Endometrial microvascular endothelial cells (primary cell): ENCODE measurements at regions not wholly inside any gene's neighbourhood (a gene's known extent, or its start where the extent isn't known, plus 50 kb on each side); places are given as distances from the start of the nearest gene placed in this dataset.
"Not testable (repeated sequence)": the region's sequence is repeated elsewhere in the genome, so short reads cannot be mapped to it uniquely, and the experiment has no call there.

ENCODE experiments used
- in situ Hi-C: cut with HindIII; loops from 2 replicates; pipeline ENCODE4 v1.10.0; 2017; ENCODE audit warnings: low sequenced_read_pairs, low pct_unique_long_range_greater_than_20kb; ENCODE audit errors: inconsistent ontology term

GRCh38 chr5:114070093-114070722, 291.7 kb upstream of the KCNN2 start:
- in situ Hi-C loops, result no loop called here

- in situ Hi-C loops, result no loop called here
Measured at GRCh38 chr5:114089259-114089658, 272.6 kb upstream of the KCNN2 start.

DNA sequence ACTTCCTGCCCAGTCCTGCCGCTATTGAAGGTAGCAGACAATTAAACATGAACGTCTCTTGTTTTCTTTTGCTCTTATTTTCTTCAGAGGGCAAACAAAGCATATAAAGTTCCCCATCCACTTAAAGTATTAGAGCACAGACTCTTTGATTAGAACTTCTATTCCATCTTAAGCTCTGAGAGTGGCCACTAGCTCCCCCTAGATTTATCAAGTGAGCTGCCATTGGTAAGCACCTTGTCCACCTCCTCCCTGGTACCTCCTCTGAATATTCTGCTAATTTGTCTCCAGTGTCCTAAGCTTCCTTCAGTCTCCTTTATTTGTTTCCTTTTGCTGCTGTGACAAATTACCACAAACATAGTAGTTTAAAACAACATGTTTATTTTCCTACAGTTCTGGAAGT, 264.3 kb upstream of the KCNN2 start:
- in situ Hi-C loops, result no loop called here

GRCh38 chr5:114099161-114099560, 262.7 kb upstream of the KCNN2 start:
- in situ Hi-C loops, result no loop called here

DNA sequence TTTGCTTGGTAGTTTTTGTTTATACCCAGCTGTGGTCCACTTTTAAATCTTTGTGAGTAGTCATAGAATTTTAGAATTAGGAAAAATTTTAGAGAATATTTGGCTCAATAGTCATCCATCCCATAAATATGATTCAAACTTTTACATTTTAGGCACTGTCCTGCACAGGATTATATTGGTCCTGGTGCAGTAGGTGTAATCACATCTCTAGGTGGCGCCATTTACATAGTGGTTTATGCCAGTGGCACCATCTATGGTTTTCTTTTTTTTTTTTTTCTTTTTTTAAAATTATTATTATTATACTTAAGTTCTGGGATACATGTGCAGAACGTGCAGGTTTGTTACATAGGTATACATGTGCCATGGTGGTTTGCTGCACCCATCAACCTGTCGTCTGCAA, 260.7 kb upstream of the KCNN2 start:
- in situ Hi-C loops, result no loop called here

GRCh38 chr5:114113604-114114003, 248.3 kb upstream of the KCNN2 start:
- in situ Hi-C loops, result no loop called here

DNA sequence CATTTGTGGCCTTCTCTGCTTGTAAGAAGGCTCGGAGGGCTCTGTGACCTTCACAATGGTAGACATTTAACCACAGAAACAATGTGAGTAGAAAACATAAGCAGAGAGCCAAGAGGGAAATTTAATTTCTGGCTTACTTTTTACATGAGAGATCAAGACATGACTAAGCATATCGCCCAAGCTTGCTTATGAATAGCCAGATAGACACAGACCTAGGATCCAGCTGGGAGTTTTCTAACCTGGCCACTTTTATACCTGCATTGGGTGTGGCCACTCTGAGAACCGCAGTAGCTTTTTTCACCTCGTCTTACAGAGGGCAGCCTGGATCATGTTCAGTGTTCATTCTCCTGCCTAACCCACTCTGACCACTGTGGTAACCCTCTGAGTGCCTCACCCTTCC, 244.9 kb upstream of the KCNN2 start:
- in situ Hi-C loops, result no loop called here

DNA sequence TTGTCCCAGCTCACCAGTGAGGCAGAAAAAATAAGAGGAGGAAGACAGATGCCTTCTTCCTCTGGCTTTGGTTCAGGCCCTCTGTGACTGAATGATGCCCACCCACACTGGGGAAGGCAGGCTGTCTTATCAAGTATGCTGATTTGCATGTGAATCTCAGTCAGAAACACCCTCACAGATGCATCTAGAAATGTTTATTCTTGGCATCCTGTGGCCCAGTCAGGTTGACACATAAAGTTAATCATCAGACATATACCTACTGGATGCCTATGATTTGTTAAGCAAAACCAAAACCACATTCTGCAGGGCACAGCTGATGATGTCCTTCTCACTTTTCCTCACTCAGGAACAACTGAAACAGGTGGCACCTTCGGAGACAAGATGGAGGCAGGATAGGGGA, 243.4 kb upstream of the KCNN2 start:
- in situ Hi-C loops, result no loop called here

DNA sequence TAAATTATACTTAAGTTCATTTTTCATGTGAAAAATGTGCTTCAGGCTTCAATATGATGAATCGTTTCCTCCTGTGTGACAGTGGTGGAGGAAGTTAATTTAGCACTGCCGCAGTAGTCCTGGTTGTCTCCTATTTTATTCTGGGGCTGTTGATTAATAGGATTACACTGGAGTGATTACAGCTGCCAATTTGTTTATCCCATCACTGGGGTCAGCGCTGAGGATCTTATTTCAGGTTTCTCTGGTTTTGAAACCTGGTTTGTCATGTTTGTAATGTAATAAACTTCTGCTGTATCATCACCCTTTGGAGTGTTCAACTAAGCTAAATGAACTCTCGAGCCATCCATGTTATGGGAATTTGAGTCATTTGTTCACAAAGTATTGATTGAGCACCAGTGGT, 241.7 kb upstream of the KCNN2 start:
- in situ Hi-C loops, result no loop called here

- in situ Hi-C loops, result no loop called here
Measured at GRCh38 chr5:114122852-114123251, 239.0 kb upstream of the KCNN2 start.

DNA sequence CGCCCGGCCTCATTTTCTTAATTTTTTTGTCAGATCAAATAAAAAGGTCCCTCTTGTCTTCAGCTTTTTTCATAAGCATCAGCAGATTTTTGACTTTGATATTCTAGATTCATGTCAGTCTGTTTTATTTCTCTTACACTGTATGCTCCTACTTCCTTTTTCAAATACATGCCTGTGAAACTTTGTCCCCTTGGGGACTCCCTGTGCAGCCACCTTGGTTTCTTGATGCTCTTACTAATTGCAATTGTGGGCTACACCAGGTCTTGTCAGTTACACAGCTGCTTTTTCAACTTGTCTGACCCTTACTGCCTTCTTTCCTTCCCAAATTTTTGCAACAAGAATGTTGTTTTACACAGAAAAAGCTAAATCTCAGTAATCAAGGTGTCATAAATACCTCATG, 238.2 kb upstream of the KCNN2 start:
- in situ Hi-C loops, result no loop called here

DNA sequence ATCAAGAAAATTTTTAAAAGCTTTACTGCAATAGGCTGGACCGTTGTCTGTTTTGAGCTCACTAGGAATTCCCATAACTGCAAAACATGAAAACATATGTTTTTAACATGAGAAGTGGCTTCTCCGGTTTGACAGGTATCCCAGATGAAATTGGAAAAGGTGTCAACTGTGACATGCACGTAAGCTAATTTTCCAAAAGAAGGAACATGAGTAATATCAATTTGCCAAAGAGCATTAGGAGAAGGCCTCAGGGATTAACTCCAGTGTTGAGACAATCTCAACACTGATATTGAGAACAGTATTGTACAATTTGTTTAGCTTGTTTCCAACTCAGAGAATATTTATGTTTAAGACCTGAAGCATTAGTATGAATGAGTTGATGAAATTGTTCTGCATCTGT, 215.5 kb upstream of the KCNN2 start:
- in situ Hi-C loops, result no loop called here

DNA sequence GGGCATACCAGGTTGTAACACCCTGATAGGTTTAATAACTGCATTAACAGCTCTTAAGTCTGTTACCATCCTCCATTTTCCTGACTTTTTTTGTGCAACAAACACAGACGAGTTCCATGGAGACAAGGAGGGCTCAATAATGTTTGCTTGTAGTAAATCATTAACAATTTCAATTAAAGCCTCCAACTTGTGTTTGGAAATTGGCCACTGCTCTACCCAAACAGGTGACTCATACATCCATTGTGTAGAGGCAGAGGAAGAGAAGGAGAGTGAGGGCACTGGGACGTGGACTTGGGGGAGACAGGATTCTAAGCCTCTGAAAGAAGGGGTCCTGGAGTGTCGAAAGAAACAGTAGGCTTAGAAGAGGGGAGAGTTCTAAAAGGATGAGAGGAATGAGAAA, 213.6 kb upstream of the KCNN2 start:
- in situ Hi-C loops, result no loop called here

DNA sequence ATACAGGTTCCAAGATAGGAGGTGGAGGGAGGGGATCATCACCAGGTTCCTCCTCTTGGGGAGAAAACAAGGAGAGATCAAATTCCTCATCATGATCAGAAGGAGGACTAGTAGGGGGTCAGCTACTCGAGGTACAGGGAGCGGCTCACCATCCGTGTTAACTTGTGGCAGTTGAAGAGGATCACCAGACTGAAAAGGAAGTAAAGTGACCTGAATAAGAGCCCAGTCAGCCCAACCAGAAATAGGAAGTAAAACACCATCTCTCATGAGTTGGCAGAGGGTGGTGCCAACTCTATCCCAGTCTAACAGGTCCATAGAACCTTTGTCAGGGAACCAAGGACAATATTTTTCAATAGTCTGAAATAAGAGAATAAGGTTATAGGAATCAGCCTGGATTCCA, 213.1 kb upstream of the KCNN2 start:
- in situ Hi-C loops, result not testable (repeated sequence)

- in situ Hi-C loops, result no loop called here
Measured at GRCh38 chr5:114152656-114153360, 209.1 kb upstream of the KCNN2 start.

DNA sequence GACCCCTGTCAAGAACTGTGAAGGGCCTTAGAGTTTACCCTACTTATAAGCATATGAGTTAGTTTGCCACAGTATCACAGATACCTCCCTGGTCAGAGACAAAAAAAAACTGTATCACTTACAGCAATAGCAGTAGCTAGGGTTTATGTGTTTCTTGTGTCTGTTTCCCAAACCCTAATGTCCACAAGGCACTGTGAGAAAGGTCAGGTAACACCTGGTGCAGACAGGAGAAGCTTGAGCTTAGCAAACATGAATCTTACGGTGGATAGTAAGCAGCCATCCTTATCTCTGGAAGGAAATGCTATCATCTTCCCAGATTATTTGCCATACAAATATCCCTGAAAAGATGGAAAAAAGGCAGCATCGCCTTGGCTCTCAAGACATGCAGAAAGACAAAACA, 208.5 kb upstream of the KCNN2 start:
- in situ Hi-C loops, result no loop called here

DNA sequence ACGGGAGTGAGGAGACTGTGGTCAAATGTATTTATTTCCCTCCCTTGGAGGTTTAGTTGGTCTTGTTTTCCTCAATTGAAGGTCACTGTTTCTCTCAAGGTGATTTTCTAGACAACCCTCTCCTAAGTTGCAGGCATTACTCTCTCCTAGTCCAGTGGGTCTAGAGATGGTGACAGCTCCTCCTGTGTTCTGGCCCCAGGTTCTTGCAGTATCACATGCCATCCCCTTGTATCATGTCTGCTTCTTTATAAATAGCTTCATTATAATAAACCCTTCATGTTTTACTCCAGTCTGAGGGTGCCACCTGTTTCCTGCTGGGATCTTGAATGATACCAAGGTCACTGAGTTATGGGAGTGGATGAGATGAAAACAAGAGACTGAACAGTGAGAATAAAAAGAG, 208.0 kb upstream of the KCNN2 start:
- in situ Hi-C loops, result no loop called here

- in situ Hi-C loops, result no loop called here
Measured at GRCh38 chr5:114166081-114166480, 195.8 kb upstream of the KCNN2 start.

DNA sequence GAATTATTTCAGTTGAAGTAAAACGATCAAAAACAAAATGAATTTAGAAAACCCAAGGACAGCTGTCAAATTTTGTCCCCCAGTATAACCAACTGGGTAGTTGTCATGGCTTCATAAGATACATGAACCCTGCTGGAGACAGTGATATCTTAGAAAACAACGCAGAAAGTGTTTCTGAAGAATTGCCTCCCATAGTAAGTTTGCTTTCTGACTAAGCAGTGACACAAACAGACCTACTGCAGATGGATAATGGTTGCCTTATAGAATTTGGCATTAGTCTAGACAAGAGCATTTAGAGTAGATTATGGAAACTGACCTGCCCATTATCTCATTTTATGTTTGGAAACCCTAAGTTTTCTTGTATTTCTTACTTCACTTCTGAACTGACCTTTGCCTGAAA, 187.7 kb upstream of the KCNN2 start:
- in situ Hi-C loops, result no loop called here

- in situ Hi-C loops, result no loop called here
Measured at GRCh38 chr5:114174837-114175236, 187.0 kb upstream of the KCNN2 start.

DNA sequence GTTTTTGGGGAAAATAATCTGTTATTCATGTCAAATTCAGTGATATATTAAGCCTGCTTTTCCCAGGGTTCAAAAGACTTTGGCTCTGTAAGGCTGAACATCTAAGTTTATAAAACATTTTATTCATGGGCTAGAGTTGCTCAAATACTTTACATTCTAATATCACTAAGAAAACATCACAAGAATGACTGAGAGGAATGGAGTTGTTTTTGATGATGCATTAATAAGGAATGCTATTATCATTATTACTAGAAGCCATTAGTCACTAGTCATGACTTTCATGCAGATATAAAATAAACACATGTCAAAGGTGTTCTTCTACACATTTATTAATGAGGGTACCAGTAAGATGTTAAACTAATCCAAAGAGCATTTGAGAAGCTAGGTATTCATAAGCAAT, 185.5 kb upstream of the KCNN2 start:
- in situ Hi-C loops, result no loop called here
